22Rv1 (cell line): ENCODE measurements at regions not wholly inside any gene's neighbourhood (a gene's known extent, or its start where the extent isn't known, plus 50 kb on each side); places are given as distances from the start of the nearest gene placed in this dataset.

Experiments
- H3K27ac ChIP-seq: fragments of 450-650 bp; 2 replicates; pipeline ENCODE4 v1.5.1; 2017
- CTCF ChIP-seq: fragments of 450-650 bp; IDR thresholded peaks from 2 replicates; pipeline ENCODE4 v1.5.1; 2017; ENCODE audit warnings: mild to moderate bottlenecking
- ZFX ChIP-seq: fragments of 450-650 bp; IDR thresholded peaks from 2 replicates; pipeline ENCODE4 v1.6.1; 2017; ENCODE audit warnings: antibody characterized with exemption, borderline replicate concordance

GRCh38 chr2:21310493-21310892, 186.7 kb downstream of the TDRD15 start:
- TF ChIP-seq ZFX (no peak), CTCF (no peak)
- H3K27ac ChIP-seq, result no peak overlapping the region

GRCh38 chr2:21314322-21314835, 190.6 kb downstream of the TDRD15 start:
- TF ChIP-seq ZFX, result no peak
- no peak for TF ChIP-seq CTCF
- H3K27ac ChIP-seq, result no peak overlapping the region

GRCh38 chr2:21317131-21317530, 193.4 kb downstream of the TDRD15 start:
- TF ChIP-seq CTCF, result peak; percentile 81
- no peak for TF ChIP-seq ZFX
- H3K27ac ChIP-seq, result no peak overlapping the region

- no peak for TF ChIP-seq CTCF
- TF ChIP-seq ZFX, result no peak
- H3K27ac ChIP-seq, result no peak overlapping the region
Observed at GRCh38 chr2:21318263-21318662, 194.5 kb downstream of the TDRD15 start.

GRCh38 chr2:21326152-21326551, 202.4 kb downstream of the TDRD15 start:
- no peak overlapping the region for H3K27ac ChIP-seq
- TF ChIP-seq ZFX (no peak), CTCF (no peak)

GRCh38 chr2:21328177-21328576, 204.4 kb downstream of the TDRD15 start:
- H3K27ac ChIP-seq, result no peak overlapping the region
- no peak for TF ChIP-seq CTCF
- no peak for TF ChIP-seq ZFX

GRCh38 chr2:21330786-21331391, 207.1 kb downstream of the TDRD15 start:
- H3K27ac ChIP-seq, result no peak overlapping the region

More at GRCh38 chr2:21330786-21331391, 207.1 kb downstream of the TDRD15 start:
- TF ChIP-seq ZFX, result no peak
- no peak for TF ChIP-seq CTCF
